Activated CD4-positive, alpha-beta T cell treated with anti-CD3 and anti-CD28 coated beads, Interleukin-2, Interleukin-4, amounts not matched to agents 100 ng/mL and 50 ng/mL, durations not matched to agents 16 hours and 8 hours (primary cell): ENCODE measurements at regions not wholly inside any gene's neighbourhood (a gene's known extent, or its start where the extent isn't known, plus 50 kb on each side); places are given as distances from the start of the nearest gene placed in this dataset.
"Not testable (repeated sequence)": the region's sequence is repeated elsewhere in the genome, so short reads cannot be mapped to it uniquely, and the experiment has no call there.

Source experiments
- DNase-seq: peaks from one replicate; pipeline ENCODE4 v3.0.0-alpha.2; 2020; ENCODE audit warnings: low spot score

- no peak for DNase-seq
These were observed 230.1 kb downstream of the RAB11FIP4 start for GRCh38 chr17:31621566-31621965.

- DNase-seq = not testable (repeated sequence)
These were observed 219.6 kb downstream of the RAB11FIP4 start for GRCh38 chr17:31611053-31611452.

GRCh38 chr17:31609996-31610910 is 218.8 kb downstream of the RAB11FIP4 start:
- no peak for DNase-seq

- DNase-seq = no peak
These were observed 217.9 kb downstream of the RAB11FIP4 start for GRCh38 chr17:31609331-31609730.

GRCh38 chr17:31608659-31609254 is 217.3 kb downstream of the RAB11FIP4 start:
- no peak for DNase-seq

- DNase-seq = no peak
These were observed 214.3 kb downstream of the RAB11FIP4 start for GRCh38 chr17:31605761-31606160.

GRCh38 chr17:31604936-31605335 is 213.5 kb downstream of the RAB11FIP4 start:
- no peak for DNase-seq

GRCh38 chr17:31600144-31600543 is 208.7 kb downstream of the RAB11FIP4 start:
- not testable (repeated sequence) for DNase-seq

GRCh38 chr17:31598921-31599571 is 207.6 kb downstream of the RAB11FIP4 start:
- DNase-seq = no peak

GRCh38 chr17:31598399-31598782 is 206.9 kb downstream of the RAB11FIP4 start:
- DNase-seq = no peak

GRCh38 chr17:31597646-31598398 is 206.3 kb downstream of the RAB11FIP4 start:
- no peak for DNase-seq

GRCh38 chr17:31596382-31597323 is 205.2 kb downstream of the RAB11FIP4 start:
- DNase-seq = peak; percentile 10

- DNase-seq = no peak
These were observed 204.3 kb downstream of the RAB11FIP4 start for GRCh38 chr17:31595666-31596381.

- DNase-seq = no peak
These were observed 203.6 kb downstream of the RAB11FIP4 start for GRCh38 chr17:31595076-31595475.

- DNase-seq = no peak
These were observed 202.9 kb downstream of the RAB11FIP4 start for GRCh38 chr17:31594416-31594815.

GRCh38 chr17:31593806-31594205 is 202.3 kb downstream of the RAB11FIP4 start:
- no peak for DNase-seq

GRCh38 chr17:31591924-31592323 is 200.4 kb downstream of the RAB11FIP4 start:
- no peak for DNase-seq

GRCh38 chr17:31588512-31588911 is 197.0 kb downstream of the RAB11FIP4 start:
- DNase-seq = no peak

GRCh38 chr17:31588034-31588433 is 196.6 kb downstream of the RAB11FIP4 start:
- DNase-seq = no peak
